Fibroblast of the aortic adventitia (primary cell): ENCODE measurements at regions not wholly inside any gene's neighbourhood (a gene's known extent, or its start where the extent isn't known, plus 50 kb on each side); places are given as distances from the start of the nearest gene placed in this dataset.

ENCODE experiments used
- DNase-seq: peaks from one replicate; pipeline ENCODE4 v3.0.0-alpha.2; 2010; ENCODE audit warnings: low read depth
- H3K4me3 ChIP-seq: 2 replicates; pipeline ENCODE4 v1.5.1; 2011; ENCODE audit warnings: low read depth, mild to moderate bottlenecking, control low read depth, low read length, moderate library complexity
- TF ChIP-seq, protein P1 (sequence below): IDR thresholded peaks from 2 replicates; pipeline ENCODE4 v1.5.1; 2011; ENCODE audit warnings: mild to moderate bottlenecking, low read length, control low read depth, inconsistent platforms; ENCODE audit not compliant: insufficient read depth

DNA sequence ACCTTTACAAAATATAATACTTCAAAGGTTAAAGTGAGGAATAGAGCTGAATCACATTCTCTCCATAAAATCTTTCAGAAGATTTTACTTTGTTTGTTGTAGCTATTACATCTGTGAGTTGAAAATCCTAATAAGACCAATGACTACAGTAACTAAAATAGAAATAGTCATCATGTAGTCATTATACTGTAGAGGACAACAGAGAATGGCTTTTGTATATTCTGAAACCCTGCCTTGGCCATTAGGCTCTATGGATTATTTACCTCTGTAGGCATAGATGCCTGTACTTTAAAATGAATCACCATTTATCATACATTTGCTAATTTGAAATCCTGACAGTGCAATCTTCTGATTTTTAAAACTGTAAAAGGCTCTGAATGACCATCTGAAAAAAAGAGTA, 923.0 kb downstream of the REEP3 start:
- H3K4me3 ChIP-seq, result no peak overlapping the region
- no peak for DNase-seq
- TF ChIP-seq, protein P1, sequence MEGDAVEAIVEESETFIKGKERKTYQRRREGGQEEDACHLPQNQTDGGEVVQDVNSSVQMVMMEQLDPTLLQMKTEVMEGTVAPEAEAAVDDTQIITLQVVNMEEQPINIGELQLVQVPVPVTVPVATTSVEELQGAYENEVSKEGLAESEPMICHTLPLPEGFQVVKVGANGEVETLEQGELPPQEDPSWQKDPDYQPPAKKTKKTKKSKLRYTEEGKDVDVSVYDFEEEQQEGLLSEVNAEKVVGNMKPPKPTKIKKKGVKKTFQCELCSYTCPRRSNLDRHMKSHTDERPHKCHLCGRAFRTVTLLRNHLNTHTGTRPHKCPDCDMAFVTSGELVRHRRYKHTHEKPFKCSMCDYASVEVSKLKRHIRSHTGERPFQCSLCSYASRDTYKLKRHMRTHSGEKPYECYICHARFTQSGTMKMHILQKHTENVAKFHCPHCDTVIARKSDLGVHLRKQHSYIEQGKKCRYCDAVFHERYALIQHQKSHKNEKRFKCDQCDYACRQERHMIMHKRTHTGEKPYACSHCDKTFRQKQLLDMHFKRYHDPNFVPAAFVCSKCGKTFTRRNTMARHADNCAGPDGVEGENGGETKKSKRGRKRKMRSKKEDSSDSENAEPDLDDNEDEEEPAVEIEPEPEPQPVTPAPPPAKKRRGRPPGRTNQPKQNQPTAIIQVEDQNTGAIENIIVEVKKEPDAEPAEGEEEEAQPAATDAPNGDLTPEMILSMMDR, result no peak

DNA sequence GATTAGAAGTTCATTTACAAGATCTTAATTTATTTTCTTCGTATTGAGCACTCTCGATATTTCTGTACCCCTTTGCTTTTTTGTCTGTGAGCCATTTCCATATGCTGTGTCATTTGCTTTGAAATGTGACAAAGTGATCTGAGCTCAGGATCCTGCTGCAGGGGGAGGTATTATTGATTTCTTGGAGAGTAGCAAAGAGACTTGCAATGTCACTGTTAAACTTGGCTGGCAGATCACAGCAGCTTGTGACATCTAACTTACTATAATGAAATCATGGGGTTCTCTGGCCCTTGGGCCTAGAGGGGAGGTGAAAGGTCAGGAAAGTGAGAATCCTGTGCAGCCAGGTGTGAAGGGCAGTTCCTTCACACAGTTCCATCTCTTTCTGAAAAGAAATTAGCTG, 923.4 kb downstream of the REEP3 start:
- TF ChIP-seq, protein P1, result no peak
- H3K4me3 ChIP-seq, result no peak overlapping the region
- DNase-seq, result no peak

GRCh38 chr10:64449603-64450002, 928.4 kb downstream of the REEP3 start:
- DNase-seq, result no peak
- TF ChIP-seq, protein P1, result no peak
- no peak overlapping the region for H3K4me3 ChIP-seq

DNA sequence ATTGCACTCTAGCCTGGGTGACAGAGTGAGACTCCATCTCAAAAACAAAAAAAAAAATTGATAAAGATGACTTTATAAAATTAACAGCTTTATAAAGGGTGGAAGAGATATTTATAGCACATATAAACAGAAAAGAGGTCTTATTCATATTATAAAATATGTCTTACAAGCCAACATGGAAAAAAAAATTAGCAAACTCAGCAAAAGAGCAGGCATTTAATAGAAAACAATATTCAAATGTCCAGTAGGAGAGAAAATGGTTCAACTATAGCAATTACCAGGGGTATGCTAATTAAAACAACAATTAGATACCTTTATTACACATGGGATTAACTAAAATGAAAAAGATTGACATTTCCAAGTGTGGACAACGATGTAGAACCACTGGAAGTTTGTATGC, 929.1 kb downstream of the REEP3 start:
- no peak overlapping the region for H3K4me3 ChIP-seq
- TF ChIP-seq, protein P1, result no peak
- no peak for DNase-seq

- H3K4me3 ChIP-seq, result no peak overlapping the region
- TF ChIP-seq, protein P1, result no peak
- DNase-seq, result no peak
Measured at GRCh38 chr10:64454962-64455361, 933.8 kb downstream of the REEP3 start.

DNA sequence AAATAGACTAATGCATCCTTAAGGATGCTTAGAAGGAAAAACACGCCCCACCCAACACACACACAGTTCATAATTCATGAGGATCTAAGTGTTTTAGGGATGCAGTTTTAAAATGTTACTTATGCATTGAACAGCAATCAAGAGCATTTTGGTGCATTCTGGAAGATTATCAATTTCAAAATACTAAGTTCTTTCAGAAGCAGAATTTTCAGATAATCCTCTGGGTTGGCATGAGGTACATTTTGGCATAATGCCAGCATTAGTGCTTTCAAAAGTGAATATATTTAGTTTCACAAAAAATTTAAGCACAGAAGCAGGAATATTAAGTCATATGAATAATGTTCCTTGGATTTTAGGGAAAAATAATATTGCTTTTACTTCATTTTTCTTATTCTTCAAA, 937.1 kb downstream of the REEP3 start:
- H3K4me3 ChIP-seq, result no peak overlapping the region
- no peak for DNase-seq
- TF ChIP-seq, protein P1, result no peak

GRCh38 chr10:64463406-64463805, 942.2 kb downstream of the REEP3 start:
- no peak overlapping the region for H3K4me3 ChIP-seq
- DNase-seq, result no peak
- TF ChIP-seq, protein P1, result no peak
